ENCODE measurements at regions not wholly inside any gene's neighbourhood (a gene's known extent, or its start where the extent isn't known, plus 50 kb on each side); places are given as distances from the start of the nearest gene placed in this dataset.

DNA sequence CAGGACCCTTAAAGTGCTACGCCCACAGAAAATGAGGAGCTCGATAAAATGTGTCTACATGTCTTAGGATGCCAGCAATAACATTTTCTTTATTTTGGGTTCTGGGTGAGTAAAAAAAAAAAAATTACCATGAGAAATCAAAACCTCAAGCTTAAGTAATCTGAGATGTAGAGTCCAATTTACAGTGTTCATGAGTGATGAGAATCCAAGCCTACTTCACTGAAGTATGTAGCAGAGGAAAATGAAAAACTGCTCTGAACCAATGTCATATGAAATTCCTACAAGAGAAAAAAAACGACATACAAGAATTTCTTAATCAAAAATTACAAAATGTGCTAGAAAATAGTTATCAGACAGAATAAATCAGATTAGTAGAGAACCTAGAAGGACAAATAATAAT, 274.4 kb downstream of the HTR7 start:
- no peaks in the 10 kb centered on the region for H3K36me3 ChIP-seq
- WGBS (ENCODE audit: insufficient coverage, low coverage, low lambda C conversion rate, missing lambda C conversion rate) = 50% methylated on average over 3 of the region's 3 CpGs
- H3K27ac ChIP-seq = no peak overlapping the region
- no peak overlapping the region for H3K4me3 ChIP-seq
- DNase-seq (no peak), ATAC-seq (no peak)
- no peaks in the 10 kb centered on the region for H3K9me3 ChIP-seq
- intact Hi-C loops (cut with DNase I) = no loop called here
- TF ChIP-seq POLR2A (IDR thresholded peaks at IDR 0.05) = no peak
- TF ChIP-seq, protein P1, sequence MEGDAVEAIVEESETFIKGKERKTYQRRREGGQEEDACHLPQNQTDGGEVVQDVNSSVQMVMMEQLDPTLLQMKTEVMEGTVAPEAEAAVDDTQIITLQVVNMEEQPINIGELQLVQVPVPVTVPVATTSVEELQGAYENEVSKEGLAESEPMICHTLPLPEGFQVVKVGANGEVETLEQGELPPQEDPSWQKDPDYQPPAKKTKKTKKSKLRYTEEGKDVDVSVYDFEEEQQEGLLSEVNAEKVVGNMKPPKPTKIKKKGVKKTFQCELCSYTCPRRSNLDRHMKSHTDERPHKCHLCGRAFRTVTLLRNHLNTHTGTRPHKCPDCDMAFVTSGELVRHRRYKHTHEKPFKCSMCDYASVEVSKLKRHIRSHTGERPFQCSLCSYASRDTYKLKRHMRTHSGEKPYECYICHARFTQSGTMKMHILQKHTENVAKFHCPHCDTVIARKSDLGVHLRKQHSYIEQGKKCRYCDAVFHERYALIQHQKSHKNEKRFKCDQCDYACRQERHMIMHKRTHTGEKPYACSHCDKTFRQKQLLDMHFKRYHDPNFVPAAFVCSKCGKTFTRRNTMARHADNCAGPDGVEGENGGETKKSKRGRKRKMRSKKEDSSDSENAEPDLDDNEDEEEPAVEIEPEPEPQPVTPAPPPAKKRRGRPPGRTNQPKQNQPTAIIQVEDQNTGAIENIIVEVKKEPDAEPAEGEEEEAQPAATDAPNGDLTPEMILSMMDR (IDR thresholded peaks at IDR 0.05) = no peak
- no peaks in the 10 kb centered on the region for H3K27me3 ChIP-seq
- no peaks in the 10 kb centered on the region for H3K4me1 ChIP-seq

DNA sequence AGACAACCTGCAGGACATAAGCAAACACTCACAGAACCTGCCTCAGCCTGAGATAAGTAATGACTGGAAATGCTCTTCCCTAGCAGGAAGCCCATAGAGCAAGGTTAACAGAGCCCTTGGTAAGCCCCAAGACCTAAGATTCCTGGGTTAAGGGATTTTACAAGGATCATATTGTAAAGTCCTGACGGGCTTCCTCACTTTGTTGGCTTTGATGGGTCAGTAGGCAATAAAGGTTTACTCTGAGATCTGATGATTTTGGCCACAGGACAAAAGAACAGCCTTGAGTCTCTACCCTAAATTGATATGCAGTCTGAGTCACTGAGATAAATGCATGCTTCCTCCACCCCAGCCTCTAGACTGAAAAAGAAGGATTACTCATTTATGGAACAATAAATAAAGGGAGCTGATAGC, 270.8 kb downstream of the HTR7 start:
- Histone ChIP-seq H3K36me3 (no peaks in the 10 kb centered on the region), H3K27ac (no peak overlapping the region), H3K27me3 (no peaks in the 10 kb centered on the region), H3K9me3 (no peaks in the 10 kb centered on the region), H3K4me1 (no peaks in the 10 kb centered on the region), H3K4me3 (no peak overlapping the region)
- 13% methylated on average over 1 of the region's 1 CpG for WGBS (ENCODE audit: insufficient coverage, low coverage, low lambda C conversion rate, missing lambda C conversion rate)
- DNase-seq (no peak), ATAC-seq (no peak)
- no peak for TF ChIP-seq POLR2A (IDR thresholded peaks at IDR 0.05)
- TF ChIP-seq, protein P1 (IDR thresholded peaks at IDR 0.05) = no peak
- intact Hi-C loops (cut with DNase I) = no loop called here

DNA sequence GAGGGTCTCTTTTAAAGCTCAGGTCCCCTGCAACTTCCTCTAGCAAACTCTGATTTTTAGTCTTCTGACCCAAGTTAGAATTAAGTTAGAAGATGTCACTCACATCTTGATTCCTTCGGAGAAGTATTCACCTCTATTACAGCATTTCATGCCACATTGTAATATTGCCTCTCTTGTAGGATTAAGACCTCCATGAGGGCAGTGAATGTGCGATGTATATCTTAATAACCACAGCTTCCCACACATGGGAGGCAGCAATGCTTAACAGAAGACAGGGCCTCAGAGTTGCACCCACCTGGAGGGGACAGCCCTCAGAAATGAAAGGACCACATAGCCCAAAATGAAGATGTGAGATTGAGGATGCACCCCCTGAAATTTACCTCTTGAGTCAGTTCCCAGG, 270.3 kb downstream of the HTR7 start:
- Histone ChIP-seq H3K36me3 (no peaks in the 10 kb centered on the region), H3K4me1 (no peaks in the 10 kb centered on the region), H3K27me3 (no peaks in the 10 kb centered on the region), H3K27ac (no peak overlapping the region), H3K9me3 (no peaks in the 10 kb centered on the region), H3K4me3 (no peak overlapping the region)
- intact Hi-C loops (cut with DNase I) = no loop called here
- DNase-seq (no peak), ATAC-seq (no peak)
- 45% methylated on average over 2 of the region's 2 CpGs for WGBS (ENCODE audit: insufficient coverage, low coverage, low lambda C conversion rate, missing lambda C conversion rate)
- no peak for TF ChIP-seq POLR2A (IDR thresholded peaks at IDR 0.05)
- TF ChIP-seq, protein P1 (IDR thresholded peaks at IDR 0.05) = no peak

DNA sequence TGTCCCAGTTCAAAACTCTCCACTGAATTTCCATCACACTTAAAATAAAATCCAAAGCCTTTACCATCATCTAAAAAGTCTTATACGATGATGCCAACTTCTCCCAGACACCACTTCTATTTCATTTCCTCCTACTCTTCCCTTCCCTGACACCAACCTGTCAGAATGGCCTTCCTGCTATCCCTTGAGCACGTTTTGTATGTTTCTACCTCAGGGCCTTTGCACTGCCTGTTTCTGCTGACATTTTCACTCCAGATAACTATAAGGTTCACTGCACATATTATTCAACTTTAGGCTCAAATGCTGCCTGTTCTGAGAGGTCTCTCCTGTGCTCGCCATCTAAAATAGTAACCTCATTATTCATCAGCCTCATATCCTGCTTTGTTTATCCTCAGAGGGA, 269.6 kb downstream of the HTR7 start:
- Histone ChIP-seq H3K27me3 (no peaks in the 10 kb centered on the region), H3K27ac (no peak overlapping the region), H3K4me1 (no peaks in the 10 kb centered on the region), H3K4me3 (no peak overlapping the region), H3K36me3 (no peaks in the 10 kb centered on the region), H3K9me3 (no peaks in the 10 kb centered on the region)
- TF ChIP-seq POLR2A (IDR thresholded peaks at IDR 0.05) = no peak
- TF ChIP-seq, protein P1 (IDR thresholded peaks at IDR 0.05) = no peak
- DNase-seq (no peak), ATAC-seq (no peak)
- 47% methylated on average over 3 of the region's 3 CpGs for WGBS (ENCODE audit: insufficient coverage, low coverage, low lambda C conversion rate, missing lambda C conversion rate)
- intact Hi-C loops (cut with DNase I) = no loop called here

DNA sequence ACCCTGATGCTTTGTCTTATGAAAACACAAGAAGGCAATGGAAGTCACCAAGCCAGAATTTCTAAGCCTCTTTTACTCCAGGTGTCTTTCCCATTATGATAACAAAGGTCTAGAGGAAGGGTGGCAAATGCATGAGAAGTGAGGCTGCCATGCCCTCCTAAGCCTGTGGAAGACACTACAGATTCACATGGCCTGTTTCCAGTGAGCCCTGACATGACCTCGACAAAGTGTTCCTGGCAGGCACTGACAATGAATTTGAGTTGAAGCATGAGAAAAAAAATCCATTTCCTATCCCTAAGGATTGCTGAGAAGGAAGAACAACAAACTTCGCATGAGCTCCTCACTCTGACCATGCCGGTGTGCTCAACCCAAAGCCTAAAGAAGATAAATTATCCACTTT, 268.0 kb downstream of the HTR7 start:
- Histone ChIP-seq H3K36me3 (no peaks in the 10 kb centered on the region), H3K4me1 (no peaks in the 10 kb centered on the region), H3K27ac (no peak overlapping the region), H3K27me3 (no peaks in the 10 kb centered on the region), H3K4me3 (no peak overlapping the region), H3K9me3 (no peaks in the 10 kb centered on the region)
- intact Hi-C loops (cut with DNase I) = no loop called here
- 72% methylated on average over 3 of the region's 3 CpGs for WGBS (ENCODE audit: insufficient coverage, low coverage, low lambda C conversion rate, missing lambda C conversion rate)
- TF ChIP-seq, protein P1 (IDR thresholded peaks at IDR 0.05) = no peak
- TF ChIP-seq POLR2A (IDR thresholded peaks at IDR 0.05) = no peak
- DNase-seq (no peak), ATAC-seq (no peak)
